BJ (cell line): ENCODE measurements at regions not wholly inside any gene's neighbourhood (a gene's known extent, or its start where the extent isn't known, plus 50 kb on each side); places are given as distances from the start of the nearest gene placed in this dataset.

Source experiments
- CTCF ChIA-PET: fragments of 350-600 bp; formaldehyde crosslinking; extraction: SDS; loops from one replicate; lab custom pipeline; 2021; ENCODE audit warnings: antibody characterized with exemption, inconsistent platforms; lab: Yijun Ruan, JAX
- POLR2A ChIA-PET: fragments of 300-600 bp; sonication (Branson Sonifier 250); formaldehyde crosslinking; extraction: SDS; loops from one replicate; lab custom pipeline; 2021; ENCODE audit warnings: antibody characterized with exemption; lab: Charles Lee
- DNase-seq: peaks from one replicate; pipeline ENCODE4 v3.0.0-alpha.2; 2011; ENCODE audit warnings: low read depth
- H3K27me3 ChIP-seq: 2 replicates; pipeline ENCODE4 v1.6.0; 2011; ENCODE audit warnings: low read length; ENCODE audit not compliant: control insufficient read depth, insufficient read depth
- H3K36me3 ChIP-seq: 2 replicates; pipeline ENCODE4 v1.5.1; 2011; ENCODE audit warnings: low read length; ENCODE audit not compliant: control insufficient read depth, insufficient read depth
- H3K4me3 ChIP-seq: 2 replicates; pipeline ENCODE4 v1.5.1; 2011; ENCODE audit warnings: low read depth, mild to moderate bottlenecking, control low read depth, low read length
- TF ChIP-seq, protein P1 (sequence below): IDR thresholded peaks from 2 replicates; pipeline ENCODE4 v1.5.1; 2011; ENCODE audit warnings: low read depth, mild to moderate bottlenecking, control low read depth, inconsistent platforms, low read length, moderate library complexity; ENCODE audit not compliant: insufficient read depth

DNA sequence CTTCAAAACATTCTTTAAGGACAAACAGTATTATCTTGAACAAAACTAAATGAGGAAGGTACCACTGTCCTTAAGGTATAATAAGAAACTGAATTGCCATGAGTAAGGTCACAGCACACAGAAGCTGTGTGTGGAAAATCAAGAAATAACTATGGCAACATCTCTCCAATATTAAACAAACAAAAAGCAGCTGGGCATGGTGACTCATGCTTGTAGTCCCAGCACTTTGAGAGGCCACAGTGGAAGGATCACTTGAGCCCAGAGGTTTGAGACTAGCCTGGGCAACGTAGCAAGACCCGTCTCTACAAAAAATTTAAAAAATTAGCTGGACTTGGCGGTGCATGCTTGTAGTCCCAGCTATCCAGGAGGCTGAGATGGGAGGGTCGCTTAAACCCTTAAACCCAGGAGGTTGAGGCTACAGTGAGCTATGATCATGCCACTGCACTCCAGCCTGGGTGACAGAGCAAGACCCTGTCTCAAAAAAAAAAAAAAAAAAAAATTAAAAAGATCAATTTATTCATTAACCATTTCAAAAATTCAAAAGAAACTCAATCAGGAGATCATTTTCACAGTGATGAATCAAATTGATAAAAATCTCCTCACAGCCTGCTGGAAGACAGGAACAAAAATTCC lies 195.4 kb downstream of the SKIDA1 start:
- POLR2A ChIA-PET: no interaction called here

DNA sequence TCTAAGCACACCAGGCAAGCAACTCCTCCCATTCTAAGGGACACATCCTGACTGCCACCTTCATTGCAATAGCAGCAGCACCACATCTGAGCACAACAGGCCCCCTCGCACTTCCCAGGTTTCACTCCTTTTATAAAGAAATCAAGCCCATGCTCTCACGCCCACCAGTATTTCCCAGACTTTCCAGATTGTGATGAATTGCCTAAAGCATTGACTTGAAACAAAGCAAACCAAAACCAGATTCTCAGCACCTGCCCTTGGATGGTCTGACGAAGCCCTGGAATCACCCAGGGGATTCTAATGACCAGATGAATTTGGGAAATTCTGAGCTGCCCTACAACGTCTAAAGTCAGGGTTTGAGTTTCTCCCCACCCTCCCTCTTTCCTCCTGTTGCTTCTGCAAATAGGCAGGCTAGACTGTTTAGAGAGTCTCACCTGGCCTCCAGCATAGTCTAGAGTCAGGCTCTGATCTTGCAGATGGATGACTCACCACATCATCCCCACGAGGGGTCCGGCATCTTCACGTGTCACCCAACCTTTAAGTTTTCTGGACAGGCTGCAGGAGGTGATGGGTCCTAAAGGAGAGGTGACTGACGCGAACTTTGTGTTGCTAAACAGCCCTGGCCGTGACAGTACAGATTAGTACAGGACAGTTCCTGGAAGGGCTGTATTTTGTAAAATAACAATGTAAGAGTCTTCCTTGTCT lies 198.0 kb downstream of the SKIDA1 start:
- TF ChIP-seq, protein P1, sequence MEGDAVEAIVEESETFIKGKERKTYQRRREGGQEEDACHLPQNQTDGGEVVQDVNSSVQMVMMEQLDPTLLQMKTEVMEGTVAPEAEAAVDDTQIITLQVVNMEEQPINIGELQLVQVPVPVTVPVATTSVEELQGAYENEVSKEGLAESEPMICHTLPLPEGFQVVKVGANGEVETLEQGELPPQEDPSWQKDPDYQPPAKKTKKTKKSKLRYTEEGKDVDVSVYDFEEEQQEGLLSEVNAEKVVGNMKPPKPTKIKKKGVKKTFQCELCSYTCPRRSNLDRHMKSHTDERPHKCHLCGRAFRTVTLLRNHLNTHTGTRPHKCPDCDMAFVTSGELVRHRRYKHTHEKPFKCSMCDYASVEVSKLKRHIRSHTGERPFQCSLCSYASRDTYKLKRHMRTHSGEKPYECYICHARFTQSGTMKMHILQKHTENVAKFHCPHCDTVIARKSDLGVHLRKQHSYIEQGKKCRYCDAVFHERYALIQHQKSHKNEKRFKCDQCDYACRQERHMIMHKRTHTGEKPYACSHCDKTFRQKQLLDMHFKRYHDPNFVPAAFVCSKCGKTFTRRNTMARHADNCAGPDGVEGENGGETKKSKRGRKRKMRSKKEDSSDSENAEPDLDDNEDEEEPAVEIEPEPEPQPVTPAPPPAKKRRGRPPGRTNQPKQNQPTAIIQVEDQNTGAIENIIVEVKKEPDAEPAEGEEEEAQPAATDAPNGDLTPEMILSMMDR: no peak
- Histone ChIP-seq H3K36me3 (no peaks in the 10 kb centered on the region), H3K27me3 (no peaks in the 10 kb centered on the region), H3K4me3 (no peak overlapping the region)
- POLR2A ChIA-PET: no interaction called here
- DNase-seq: no peak
- CTCF ChIA-PET: interaction anchor here (0.5 kb wide), 1 partner anchor 1436 kb away, joined by 3 read pairs; no protein-coding TSS in a partner anchor

More for the DNA sequence above, 195.4 kb downstream of the SKIDA1 start:
- no peak overlapping the region for H3K4me3 ChIP-seq
- H3K36me3 ChIP-seq: no peaks in the 10 kb centered on the region
- CTCF ChIA-PET: no interaction called here
- peak; percentile 78 for DNase-seq
- TF ChIP-seq, protein P1: no peak
- no peaks in the 10 kb centered on the region for H3K27me3 ChIP-seq

DNA sequence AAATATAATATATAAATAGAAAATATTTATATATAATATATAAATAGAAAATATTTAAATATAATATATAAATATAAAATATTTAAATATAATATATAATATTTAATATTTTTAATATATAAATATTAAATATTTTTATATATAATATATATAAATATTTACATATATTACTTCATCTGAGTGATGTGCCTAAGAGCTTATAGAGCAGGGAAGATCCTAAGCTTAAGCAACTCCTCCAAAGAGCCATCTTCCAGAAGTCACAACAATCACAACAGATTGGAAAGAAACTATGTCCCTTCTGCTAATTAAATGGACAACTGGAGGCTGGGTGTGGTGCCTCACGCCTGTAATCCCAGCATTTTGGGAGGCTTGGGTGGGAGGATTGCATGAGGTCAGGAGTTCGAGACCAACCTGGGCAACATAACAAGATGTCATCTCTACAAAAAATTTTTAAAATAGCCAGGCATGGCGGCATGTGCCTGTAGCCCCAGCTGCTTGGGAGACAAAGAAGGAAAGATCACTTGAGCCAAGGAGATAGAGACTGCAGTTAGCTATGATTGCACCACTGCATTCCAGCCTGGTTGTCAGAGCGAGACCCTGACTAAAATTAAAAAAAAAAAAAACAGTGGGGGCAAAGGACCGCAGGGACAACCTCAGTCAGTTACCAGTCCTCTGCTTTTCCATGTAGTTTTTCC lies 198.7 kb downstream of the SKIDA1 start:
- Histone ChIP-seq H3K36me3 (no peaks in the 10 kb centered on the region), H3K4me3 (no peak overlapping the region), H3K27me3 (no peaks in the 10 kb centered on the region)
- ChIA-PET POLR2A (no interaction called here), CTCF (interaction anchor here (0.5 kb wide), 1 partner anchor 1436 kb away, joined by 3 read pairs; no protein-coding TSS in a partner anchor)
- DNase-seq: no peak
- TF ChIP-seq, protein P1: no peak

DNA sequence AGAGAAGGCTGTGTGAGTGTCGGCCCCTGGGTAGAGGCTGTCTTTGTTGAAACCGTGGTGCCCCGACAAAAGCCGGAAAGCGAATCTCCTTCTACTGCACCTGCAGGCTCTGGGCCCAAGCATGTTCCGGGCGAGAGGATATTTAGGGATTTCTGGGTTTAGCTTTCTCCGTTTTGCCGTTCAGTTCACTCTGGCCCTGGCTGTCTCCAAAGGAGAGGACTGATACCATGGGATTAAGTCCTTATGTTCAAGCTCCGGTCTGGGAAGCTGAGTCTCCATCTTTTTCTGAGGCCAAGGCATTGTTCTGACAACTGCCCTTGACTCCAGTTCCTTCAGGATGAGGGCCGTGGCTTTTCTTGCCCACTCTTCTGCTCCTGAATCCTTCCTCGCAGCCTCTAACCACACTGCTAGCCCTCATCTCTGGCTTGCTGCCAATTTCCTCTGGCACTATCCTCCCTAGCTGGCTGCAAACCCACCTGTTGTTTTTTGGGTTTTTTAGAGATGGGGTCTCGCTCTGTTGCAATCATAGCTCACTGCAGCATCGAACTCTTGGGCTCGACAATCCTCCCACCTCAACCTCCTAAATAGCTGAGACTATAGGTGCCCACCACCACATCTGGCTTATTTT lies 206.8 kb downstream of the SKIDA1 start:
- no peaks in the 10 kb centered on the region for H3K27me3 ChIP-seq
- ChIA-PET POLR2A (interaction anchor here (0.6 kb wide), 1 partner anchor 136 kb away, joined by 3 read pairs; no protein-coding TSS in a partner anchor), CTCF (interaction anchor here (0.9 kb wide), 1 partner anchor 26 kb away, joined by 5 read pairs; no protein-coding TSS in a partner anchor)
- no peaks in the 10 kb centered on the region for H3K36me3 ChIP-seq
- no peak for DNase-seq
- TF ChIP-seq, protein P1: no peak
- H3K4me3 ChIP-seq: no peak overlapping the region
